ENCODE measurements at regions not wholly inside any gene's neighbourhood (a gene's known extent, or its start where the extent isn't known, plus 50 kb on each side); places are given as distances from the start of the nearest gene placed in this dataset.

- POLR2A ChIA-PET: no interaction called here
- TF ChIP-seq BHLHE40 (IDR thresholded peaks at IDR 0.05; ENCODE audit: low read length) (0 out of 2 replicates have a peak, but pooled peaks have one; percentile 15), SP140L (CRISPR knock-in tag; IDR thresholded peaks at IDR 0.05; ENCODE audit: borderline replicate concordance) (no peak), ZNF512 (CRISPR knock-in tag; IDR thresholded peaks at IDR 0.05) (no peak), ZNF33B (CRISPR knock-in tag; IDR thresholded peaks at IDR 0.05) (no peak), GATAD2A (CRISPR knock-in tag; IDR thresholded peaks at IDR 0.05) (0 out of 2 replicates have a peak, but pooled peaks have one; percentile 27), MTA3 (CRISPR knock-in tag; IDR thresholded peaks at IDR 0.05) (no peak), ZNF235 (CRISPR knock-in tag; IDR thresholded peaks at IDR 0.05; ENCODE audit: borderline replicate concordance) (no peak), AGO2 (optimal IDR thresholded peaks at IDR 0.05; ENCODE audit: low read depth, low read length) (no peak), ZZZ3 (CRISPR knock-in tag; IDR thresholded peaks at IDR 0.05; ENCODE audit: borderline replicate concordance) (no peak), GATAD1 (CRISPR knock-in tag; IDR thresholded peaks at IDR 0.05) (no peak), RBAK (CRISPR knock-in tag; IDR thresholded peaks at IDR 0.05) (no peak), KLF16 (CRISPR knock-in tag; IDR thresholded peaks at IDR 0.05) (no peak), GRHL1 (CRISPR knock-in tag; conservative IDR thresholded peaks at IDR 0.05) (no peak), ZNF354B (CRISPR knock-in tag; IDR thresholded peaks at IDR 0.05) (no peak), MAZ (IDR thresholded peaks at IDR 0.05; ENCODE audit: borderline replicate concordance, low read depth, low read length) (no peak), MAZ (CRISPR knock-in tag; IDR thresholded peaks at IDR 0.05; ENCODE audit: low read depth) (no peak), MAFF (IDR thresholded peaks at IDR 0.05; ENCODE audit: low read depth, low read length) (peak; percentile 86), HIC2 (CRISPR knock-in tag; IDR thresholded peaks at IDR 0.05; ENCODE audit: low read depth) (no peak), ZBTB49 (CRISPR knock-in tag; IDR thresholded peaks at IDR 0.05; ENCODE audit: borderline replicate concordance) (no peak)
Measured at GRCh38 chr7:96949766-96950165, 55.6 kb upstream of the DLX6 start.

More at GRCh38 chr7:96949766-96950165, 55.6 kb upstream of the DLX6 start:
- intact Hi-C loops (cut with micrococcal nuclease; ENCODE audit: unreplicated experiment) (loop anchor here (5.0 kb wide), 1 partner anchor 68 kb away; no protein-coding TSS in a partner anchor), in situ Hi-C loops (cut with HindIII; ENCODE audit: extremely low pct_ligation_motif_present, low pct_unique_long_range_greater_than_20kb) (no loop called here)
- ATAC-seq (peak; percentile 84), FAIRE-seq (peak; percentile 32), DNase-seq (ENCODE audit: low spot score) (peak; percentile 67)
- Histone ChIP-seq H3K4me2 (ENCODE audit: low read depth, low read length) (peak overlapping the region; percentile 40), H3K27ac (ENCODE audit: extremely low read length, insufficient read depth, low read length) (no peak overlapping the region), H3K79me2 (ENCODE audit: insufficient read depth, low read length) (no peaks in the 10 kb centered on the region), H3K4me3 (replicated peaks in 1 of 3; ENCODE audit: insufficient read depth in 1 of 3, low read depth in 2 of 3, low read length in 3 of 3) (no peak overlapping the region), H3K4me1 (ENCODE audit: insufficient read depth, low read length) (peaks cover 23% of the 10 kb centered on the region), H3K27me3 (ENCODE audit: control insufficient read depth in 1 of 2, insufficient read depth in 2 of 2, low read length in 2 of 2) (no peaks in the 10 kb centered on the region), H3K9me3 (ENCODE audit: low read length) (no peaks in the 10 kb centered on the region), H4K20me1 (ENCODE audit: insufficient read depth, low read length) (no peaks in the 10 kb centered on the region), H3K9ac (ENCODE audit: insufficient read depth, low read depth, low read length) (no peak overlapping the region), H2AFZ (ENCODE audit: low read length) (no peak overlapping the region), H3K36me3 (replicated peaks in 1 of 2; ENCODE audit: control insufficient read depth in 1 of 2, insufficient read depth in 2 of 2, low read length in 2 of 2) (no peaks in the 10 kb centered on the region)
- WGBS (ENCODE audit: low lambda C conversion rate): 4% methylated on average over 5 of the region's 5 CpGs
- no TSS peak for BruUV-seq (replicated peaks)
- CTCF ChIA-PET (ENCODE audit: low intra/inter-chr PET ratio, low total read pairs): no interaction called here
